OCI-LY1 (cell line): ENCODE measurements at regions not wholly inside any gene's neighbourhood (a gene's known extent, or its start where the extent isn't known, plus 50 kb on each side); places are given as distances from the start of the nearest gene placed in this dataset.

Source experiments
- EZH2 ChIP-seq: fragments of 200-600 bp; sonication (generic), shearing (Covaris generic); IDR thresholded peaks from 2 replicates; pipeline ENCODE4 v1.8.0; 2017; ENCODE audit warnings: borderline replicate concordance, mixed run types, mild to moderate bottlenecking, antibody characterized with exemption, low read length, moderate library complexity, mixed read lengths
- TF ChIP-seq, protein P1 (sequence below): fragments of 200-600 bp; sonication (generic), shearing (Covaris generic); IDR thresholded peaks from 2 replicates; pipeline ENCODE4 v1.5.1; 2017; ENCODE audit warnings: mild to moderate bottlenecking, antibody characterized with exemption, low read length, moderate library complexity, mixed read lengths

DNA sequence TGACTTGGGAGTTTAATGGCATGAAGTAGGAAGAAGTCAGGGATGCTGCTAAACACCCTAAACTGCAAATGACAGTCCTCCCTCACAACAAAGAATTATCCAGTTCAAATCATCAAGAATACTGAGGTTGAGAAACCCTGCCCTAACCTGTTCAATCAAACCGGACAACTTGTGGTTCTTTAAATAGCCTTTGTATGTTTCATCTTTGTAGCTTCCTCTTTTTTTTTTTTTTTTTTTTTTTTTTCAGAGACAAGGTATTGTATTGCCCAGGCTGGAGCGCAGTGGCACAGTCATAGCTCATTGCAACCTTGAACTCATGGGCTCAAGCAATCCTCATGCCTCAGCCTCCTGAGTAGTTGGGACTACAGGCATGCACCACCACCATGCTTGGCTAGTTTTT, 52.5 kb upstream of the TTC29 start:
- TF ChIP-seq, protein P1, sequence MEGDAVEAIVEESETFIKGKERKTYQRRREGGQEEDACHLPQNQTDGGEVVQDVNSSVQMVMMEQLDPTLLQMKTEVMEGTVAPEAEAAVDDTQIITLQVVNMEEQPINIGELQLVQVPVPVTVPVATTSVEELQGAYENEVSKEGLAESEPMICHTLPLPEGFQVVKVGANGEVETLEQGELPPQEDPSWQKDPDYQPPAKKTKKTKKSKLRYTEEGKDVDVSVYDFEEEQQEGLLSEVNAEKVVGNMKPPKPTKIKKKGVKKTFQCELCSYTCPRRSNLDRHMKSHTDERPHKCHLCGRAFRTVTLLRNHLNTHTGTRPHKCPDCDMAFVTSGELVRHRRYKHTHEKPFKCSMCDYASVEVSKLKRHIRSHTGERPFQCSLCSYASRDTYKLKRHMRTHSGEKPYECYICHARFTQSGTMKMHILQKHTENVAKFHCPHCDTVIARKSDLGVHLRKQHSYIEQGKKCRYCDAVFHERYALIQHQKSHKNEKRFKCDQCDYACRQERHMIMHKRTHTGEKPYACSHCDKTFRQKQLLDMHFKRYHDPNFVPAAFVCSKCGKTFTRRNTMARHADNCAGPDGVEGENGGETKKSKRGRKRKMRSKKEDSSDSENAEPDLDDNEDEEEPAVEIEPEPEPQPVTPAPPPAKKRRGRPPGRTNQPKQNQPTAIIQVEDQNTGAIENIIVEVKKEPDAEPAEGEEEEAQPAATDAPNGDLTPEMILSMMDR = no peak
- TF ChIP-seq EZH2 = no peak
